ENCODE measurements at regions not wholly inside any gene's neighbourhood (a gene's known extent, or its start where the extent isn't known, plus 50 kb on each side); places are given as distances from the start of the nearest gene placed in this dataset.

- TF ChIP-seq ZBTB40 (IDR thresholded peaks at IDR 0.05; ENCODE audit: borderline replicate concordance): no peak
- TF ChIP-seq EED (IDR thresholded peaks at IDR 0.05; ENCODE audit: low read depth): 0 out of 2 replicates have a peak, but pooled peaks have one; percentile 32
- no peak for TF ChIP-seq POLR2AphosphoS2 (IDR thresholded peaks at IDR 0.05; ENCODE audit: low read depth, low read length)
- TF ChIP-seq CHD2 (IDR thresholded peaks at IDR 0.05; ENCODE audit: borderline replicate concordance, low read depth, low read length): no peak
- TF ChIP-seq POLR2A (IDR thresholded peaks at IDR 0.05; ENCODE audit: low read depth, low read length): no peak
- no peak for TF ChIP-seq ZBTB4 (CRISPR knock-in tag; IDR thresholded peaks at IDR 0.05)
- no peak for TF ChIP-seq ZSCAN29 (IDR thresholded peaks at IDR 0.05)
- TF ChIP-seq E2F8 (IDR thresholded peaks at IDR 0.05; ENCODE audit: low read depth, partially characterized antibody): no peak
- TF ChIP-seq CEBPB (IDR thresholded peaks at IDR 0.05; ENCODE audit: borderline replicate concordance in 1 of 2, low read depth in 2 of 2, low read length in 2 of 2): no peak
- TF ChIP-seq SMAD1 (IDR thresholded peaks at IDR 0.05; ENCODE audit: low read depth, partially characterized antibody): no peak
- TF ChIP-seq MEF2B (IDR thresholded peaks at IDR 0.05; ENCODE audit: partially characterized antibody, poor library complexity, severe bottlenecking): no peak
Observed at GRCh38 chr10:88138319-88138848, 275.0 kb downstream of the PTEN start (continued).

Data from GM12878 (cell line).